NOMO-1 treated with DMSO at 0.1 percent for 48 hours (cell line): ENCODE measurements at regions not wholly inside any gene's neighbourhood (a gene's known extent, or its start where the extent isn't known, plus 50 kb on each side); places are given as distances from the start of the nearest gene placed in this dataset.

ENCODE experiments used
- DNase-seq: peaks from one replicate; lab custom pipeline; 2025; ENCODE audit not compliant: unreplicated experiment; lab: John Stamatoyannopoulos, UW

GRCh38 chr2:118301248-118301647 lies 213.0 kb downstream of the INSIG2 start:
- DNase-seq: no peak

DNA sequence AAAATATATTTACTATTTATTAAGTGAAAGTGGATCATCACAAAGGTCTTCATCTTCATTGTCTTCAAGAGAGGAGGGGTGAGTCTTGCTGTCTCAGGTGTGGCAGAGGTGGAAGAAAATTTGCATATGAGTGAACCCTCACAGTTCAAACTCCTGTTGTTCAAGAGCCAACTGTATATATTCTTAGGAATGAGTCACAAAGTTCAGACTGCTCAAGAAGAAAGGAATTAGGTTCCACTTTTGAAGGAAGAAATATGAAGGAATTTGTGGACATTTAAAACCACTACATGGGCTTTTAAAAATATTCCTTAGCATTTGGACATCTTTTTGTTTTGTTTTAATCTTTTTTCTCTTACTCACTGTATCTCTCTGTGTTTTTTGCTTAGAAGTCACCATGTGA lies 212.6 kb downstream of the INSIG2 start:
- DNase-seq: no peak

DNA sequence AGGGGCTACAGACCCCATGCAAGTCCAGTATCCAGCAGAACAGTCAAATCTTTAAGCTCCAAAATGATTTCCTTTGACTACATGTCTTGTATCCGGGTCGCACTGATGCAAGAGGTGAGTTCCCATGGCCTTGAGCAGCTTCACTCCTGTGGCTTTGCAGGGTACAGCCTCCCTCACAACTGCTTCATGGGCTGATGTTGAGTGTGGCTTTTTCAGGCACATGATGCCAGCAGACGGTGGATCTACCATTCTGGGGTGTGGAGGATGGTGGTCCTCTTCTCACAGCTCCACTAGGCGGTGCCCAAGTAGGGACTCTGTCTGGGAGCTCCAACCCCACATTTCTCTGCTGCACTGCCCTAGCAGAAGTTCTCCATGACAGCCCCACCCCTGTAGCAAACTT lies 208.4 kb downstream of the INSIG2 start:
- DNase-seq: no peak

GRCh38 chr2:118295592-118296390 lies 207.5 kb downstream of the INSIG2 start:
- DNase-seq: no peak

DNA sequence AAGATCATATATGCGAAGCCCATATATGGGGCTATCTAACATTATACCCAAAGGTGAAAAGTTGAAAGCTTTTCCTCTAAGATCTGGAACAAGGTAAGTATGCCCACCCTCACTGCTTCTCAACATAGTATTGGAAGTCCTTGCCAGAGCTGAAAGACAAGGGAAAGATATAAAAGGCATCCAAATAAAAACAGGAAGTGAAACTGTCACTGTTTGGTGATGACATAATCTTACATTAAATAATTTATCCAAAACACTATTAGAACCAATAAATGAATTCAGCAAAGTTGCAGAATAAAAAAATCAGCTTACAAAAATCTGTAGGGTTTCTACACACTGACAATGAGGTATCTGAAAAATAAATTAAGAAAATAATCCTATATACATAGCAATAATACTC lies 205.8 kb downstream of the INSIG2 start:
- DNase-seq: peak; percentile 41

- DNase-seq: no peak
Measured at GRCh38 chr2:118292991-118293390, 204.7 kb downstream of the INSIG2 start.

DNA sequence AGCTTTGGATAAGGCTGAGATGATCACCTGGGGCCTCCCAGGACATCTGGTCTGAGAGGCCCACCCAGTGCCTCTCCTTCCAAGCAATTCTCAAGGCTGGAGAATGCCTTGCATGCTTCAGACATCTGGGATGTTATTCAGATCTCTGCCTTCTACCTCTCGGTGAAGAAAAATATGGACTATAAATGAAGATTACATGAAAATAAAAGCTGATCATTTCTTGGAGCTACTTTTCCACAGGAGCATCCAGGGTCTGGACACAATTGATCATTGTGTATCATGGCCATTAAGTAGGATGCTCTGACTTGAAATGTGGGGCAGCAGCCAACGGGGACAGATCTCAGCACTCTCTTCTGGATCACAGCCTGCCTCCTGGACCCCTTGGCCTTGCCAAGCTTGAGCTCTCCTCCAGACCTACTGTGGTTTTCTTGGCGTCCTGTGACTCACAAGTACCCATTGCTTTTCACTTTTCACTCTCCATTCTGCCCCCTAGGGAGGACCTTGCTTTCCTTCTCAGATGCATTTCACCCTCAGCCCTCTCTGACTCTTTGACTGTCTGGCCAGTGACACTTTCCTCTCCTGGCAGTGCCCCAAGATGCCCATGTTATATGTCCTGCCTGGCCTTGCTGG lies 203.1 kb downstream of the INSIG2 start:
- DNase-seq: no peak

GRCh38 chr2:118290411-118291250 lies 202.4 kb downstream of the INSIG2 start:
- no peak for DNase-seq

DNA sequence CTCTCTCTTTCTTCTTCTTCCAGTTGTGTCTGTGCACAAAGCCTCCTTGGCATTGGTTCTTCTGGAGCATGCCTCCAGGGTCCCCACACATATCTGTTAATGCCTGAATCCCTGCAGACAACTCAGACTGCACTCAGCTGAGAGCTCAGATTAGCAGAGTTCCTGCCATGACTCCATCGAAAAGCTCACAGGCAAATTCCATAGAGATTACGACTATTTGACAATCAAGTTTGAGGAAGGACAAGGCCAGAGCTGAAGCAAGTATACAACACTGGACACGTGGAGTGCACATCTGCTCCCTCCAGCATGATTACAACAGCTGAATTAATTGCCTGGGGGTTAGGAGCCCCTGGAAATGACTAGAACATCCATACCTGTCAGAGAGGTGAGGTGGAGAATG lies 190.7 kb downstream of the INSIG2 start:
- no peak for DNase-seq

DNA sequence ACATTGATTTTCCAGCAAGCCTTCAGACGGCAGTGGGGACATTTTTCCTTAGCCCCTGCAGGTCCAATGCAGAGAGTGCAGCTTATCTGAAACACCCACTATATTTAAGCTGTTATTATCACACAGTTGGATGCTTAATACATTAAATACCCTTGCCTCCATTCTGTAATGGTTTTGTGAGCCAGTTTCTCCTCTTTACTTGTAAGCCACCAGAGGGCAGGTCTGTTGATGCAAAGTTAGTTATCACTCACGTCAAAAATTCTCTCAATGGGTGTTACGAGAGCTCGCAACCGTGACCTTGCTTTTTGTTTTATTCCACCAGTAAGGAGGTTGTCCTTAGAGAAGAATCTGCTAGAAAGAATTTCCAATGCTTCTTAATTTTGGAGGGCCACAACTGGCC lies 189.8 kb downstream of the INSIG2 start:
- DNase-seq: no peak

- no peak for DNase-seq
Measured at GRCh38 chr2:118274841-118275510, 186.7 kb downstream of the INSIG2 start.

GRCh38 chr2:118272391-118272790 lies 184.1 kb downstream of the INSIG2 start:
- DNase-seq: no peak

- no peak for DNase-seq
Measured at GRCh38 chr2:118269408-118270051, 181.3 kb downstream of the INSIG2 start.

DNA sequence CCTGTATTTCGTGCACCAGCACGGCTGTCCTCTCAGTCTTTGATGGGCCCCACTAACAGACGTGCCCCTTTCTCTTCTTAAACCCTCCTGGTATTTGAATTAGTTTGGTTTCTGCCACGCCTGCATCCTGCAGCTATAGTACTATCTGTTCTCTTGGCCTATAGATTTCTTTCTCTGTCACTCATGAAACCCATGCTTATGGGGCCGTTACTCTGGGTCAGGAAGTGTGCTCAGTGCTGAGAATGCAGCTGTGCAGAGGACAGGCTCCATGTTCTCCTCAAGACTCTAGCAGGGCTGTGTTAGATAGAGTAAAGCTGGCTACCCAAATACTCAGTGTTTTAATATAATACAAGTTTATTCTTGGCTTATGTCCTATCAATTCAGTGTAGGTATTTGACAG lies 180.0 kb downstream of the INSIG2 start:
- no peak for DNase-seq

DNA sequence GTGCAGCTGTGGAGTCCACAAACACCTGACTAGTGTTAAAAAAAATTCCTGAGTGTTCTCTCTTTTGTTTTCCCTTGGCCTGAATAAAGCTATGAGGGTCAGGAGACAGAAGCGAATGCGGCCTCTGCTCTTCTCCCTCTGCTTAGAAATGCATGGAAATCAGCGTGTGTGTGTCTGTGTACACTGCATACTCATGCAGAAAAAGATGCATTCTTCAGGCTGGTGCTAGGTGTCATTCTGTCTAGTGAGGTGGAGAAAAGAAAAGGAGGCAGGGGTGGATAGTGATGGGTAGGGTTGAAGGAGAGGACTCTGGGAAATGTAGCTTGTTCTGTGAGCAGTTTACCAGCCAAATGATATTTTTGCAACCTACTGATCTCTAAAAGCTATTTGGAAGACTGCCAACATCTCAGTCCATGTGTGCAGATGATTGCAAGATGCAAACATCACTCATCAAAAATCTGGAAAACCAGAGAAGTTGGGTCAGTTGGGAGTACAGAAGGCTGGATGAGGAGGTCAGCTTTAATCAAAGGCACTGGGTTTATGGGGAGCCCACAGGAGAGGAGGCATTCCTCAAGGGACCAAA lies 177.7 kb downstream of the INSIG2 start:
- no peak for DNase-seq

DNA sequence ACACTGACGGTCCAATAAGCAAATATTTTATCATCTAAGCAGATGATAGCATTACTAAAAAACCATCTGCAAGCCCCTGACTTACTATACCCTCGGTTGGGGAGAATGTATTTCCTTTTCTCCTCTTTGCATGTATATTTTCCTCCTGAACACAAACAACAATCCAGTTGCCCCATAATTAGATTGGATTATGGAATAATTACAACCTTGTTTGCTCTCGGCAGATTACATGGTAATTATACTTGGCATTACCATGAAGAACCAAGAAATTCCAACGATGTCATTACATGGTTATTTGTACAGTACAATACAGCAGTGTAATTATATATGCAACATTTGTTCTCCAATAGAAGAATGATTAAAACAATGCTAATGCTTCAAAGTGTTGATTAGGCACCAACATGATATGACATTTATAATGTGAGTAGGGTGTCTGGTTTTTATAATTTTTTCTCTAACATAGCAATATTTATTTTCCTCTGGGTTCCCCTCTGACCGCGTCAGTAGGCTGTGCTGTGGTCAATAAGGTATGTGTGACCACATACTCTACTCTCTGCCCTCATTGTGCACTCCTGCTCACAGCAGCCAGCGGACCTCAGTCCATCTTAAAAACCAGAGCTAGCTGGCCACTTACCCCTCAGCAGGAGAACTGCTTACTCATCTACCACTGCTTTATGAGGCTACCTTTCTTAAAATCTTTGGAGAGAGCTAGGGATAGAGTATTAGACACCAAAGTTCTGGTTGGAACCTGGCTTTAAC lies 176.1 kb downstream of the INSIG2 start:
- DNase-seq: no peak

DNA sequence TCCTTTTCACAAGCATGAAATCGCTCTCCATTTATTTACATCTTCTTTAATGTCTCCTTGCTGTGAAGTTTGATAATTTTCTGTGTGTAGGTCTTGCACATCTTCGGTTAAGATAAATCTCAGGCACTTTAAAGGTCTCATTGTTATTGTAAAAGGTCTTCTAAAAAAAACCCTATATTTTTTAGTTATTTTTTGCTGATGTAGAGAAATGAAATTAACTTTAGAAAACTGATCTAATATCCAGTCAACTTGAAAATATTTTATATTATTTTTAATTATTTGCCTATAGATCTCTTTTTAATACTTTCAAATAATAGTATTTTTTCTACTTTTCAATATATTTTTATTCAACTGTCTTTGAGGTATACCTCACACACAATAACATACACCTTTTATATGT lies 169.4 kb downstream of the INSIG2 start:
- DNase-seq: no peak

- DNase-seq: no peak
Measured at GRCh38 chr2:118255771-118256372, 167.6 kb downstream of the INSIG2 start.

DNA sequence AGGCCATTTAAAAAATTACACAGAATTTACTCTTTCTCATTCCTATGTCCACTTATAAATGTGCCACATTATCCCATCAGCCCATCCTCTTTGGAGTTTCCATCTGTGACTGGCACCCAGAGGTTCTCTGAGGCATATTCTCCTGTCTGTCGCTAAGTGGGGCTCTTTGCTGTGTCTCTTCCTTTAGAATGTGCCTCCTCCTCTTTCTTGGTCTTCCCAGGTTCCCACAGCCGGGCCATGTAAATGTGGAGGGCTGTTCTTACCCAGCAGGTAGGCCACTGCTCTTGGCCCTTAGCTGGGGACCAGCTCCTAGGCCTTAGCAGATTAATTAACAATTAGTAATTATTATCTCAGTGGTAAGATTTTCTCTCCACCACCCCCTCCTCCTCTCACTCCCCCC lies 167.0 kb downstream of the INSIG2 start:
- DNase-seq: no peak
